Smooth muscle cell of the brain vasculature (primary cell): ENCODE measurements at regions not wholly inside any gene's neighbourhood (a gene's known extent, or its start where the extent isn't known, plus 50 kb on each side); places are given as distances from the start of the nearest gene placed in this dataset.

Experiments used
- DNase-seq: peaks from one replicate; pipeline ENCODE4 v3.0.0-alpha.2; 2012; ENCODE audit warnings: low read depth, low spot score

DNA sequence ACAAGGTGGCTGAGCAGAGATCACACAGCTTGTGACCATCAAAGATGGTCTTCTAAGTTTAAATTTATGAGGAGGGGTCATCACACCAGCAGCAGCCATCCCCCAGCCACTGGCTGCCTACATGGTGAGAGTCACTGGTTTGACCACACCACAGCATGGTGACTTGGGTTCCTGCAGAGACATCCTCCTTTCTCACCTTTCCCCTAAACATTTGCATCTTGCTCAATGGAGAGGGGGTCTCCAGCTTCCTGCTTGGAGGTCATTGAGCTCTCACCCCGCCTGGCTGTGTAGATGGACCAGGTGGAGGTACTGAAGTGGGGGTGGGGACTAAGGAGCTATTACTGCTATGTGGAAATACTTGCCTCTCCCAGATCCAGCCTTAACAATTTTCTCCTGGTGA is 247.6 kb upstream of the ARGLU1 start:
- no peak for DNase-seq

DNA sequence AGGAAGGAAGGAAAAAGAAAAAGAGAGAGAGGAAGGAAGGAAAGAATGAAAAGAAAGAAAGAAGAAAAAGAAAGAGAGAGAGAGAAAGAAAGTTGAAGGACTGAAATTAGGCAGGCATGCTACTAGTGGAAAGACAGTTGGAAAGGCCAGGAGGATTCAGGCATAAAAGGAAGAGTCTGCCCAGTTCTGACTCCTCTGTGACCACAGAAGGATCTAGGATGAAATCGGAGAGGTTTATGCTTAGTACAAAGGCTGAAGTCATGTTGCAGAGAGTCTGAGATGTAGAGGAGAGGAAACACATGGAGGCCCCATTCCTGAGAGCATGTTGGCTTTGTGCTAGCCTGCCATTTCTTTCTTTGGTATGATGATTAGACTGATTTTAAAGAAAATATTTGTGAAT is 246.5 kb upstream of the ARGLU1 start:
- no peak for DNase-seq

DNA sequence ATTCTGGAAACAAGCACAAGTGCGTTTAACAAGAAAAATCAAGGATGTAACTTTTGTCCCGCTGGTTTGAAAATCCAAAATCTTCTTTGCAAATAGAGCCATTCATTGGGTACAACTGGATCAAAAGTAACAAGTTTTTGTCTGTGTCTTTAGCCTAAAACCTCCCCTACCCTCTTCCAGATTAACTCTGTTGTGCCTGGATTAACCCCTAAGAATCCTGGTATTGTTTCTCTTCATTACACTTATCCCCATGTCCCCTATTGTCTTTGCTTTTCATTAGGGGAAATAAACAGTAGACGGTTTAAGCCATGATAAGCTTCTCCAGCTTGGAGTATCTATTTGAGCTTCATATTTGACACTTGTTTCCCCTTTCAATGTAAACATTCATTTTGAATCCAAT is 242.1 kb upstream of the ARGLU1 start:
- no peak for DNase-seq

DNA sequence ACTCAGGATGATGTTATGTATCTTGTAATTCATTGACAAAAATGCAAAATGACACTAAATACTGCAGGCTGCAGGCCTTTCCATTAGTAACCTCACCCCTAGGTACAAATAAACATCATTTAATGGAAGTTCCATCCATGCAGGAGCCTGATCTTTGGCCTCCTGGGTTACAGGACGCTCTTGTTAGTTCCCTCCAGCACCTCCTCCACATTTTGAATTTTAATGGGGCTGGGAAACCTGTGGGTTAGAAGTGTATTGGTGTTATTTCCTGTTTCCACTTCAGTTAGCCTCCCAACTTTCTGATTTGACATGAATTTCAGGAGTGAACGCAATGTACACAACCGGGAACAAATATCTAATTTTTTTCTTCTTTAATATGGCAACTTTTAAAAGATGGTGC is 237.1 kb upstream of the ARGLU1 start:
- DNase-seq, result no peak

DNA sequence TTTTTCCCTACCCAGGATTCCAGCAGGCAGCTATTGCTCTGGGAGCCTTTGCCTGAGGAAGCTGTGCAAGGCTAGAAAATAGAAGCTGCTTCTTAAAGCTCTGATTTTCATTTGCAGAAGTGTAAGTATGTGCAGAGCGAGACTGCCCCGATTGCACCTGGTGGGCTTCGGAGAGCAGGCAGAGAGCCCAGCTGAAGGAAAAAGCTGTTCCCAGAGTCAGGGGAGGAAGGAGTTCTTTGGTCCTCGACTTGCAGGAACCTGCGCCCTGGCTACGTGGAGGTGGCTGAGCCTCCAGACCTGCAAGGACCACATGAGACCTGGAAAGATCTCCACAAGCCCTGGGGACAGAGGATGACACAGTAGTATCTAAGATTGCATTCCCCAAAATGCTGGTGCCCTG is 235.0 kb upstream of the ARGLU1 start:
- DNase-seq, result no peak

DNA sequence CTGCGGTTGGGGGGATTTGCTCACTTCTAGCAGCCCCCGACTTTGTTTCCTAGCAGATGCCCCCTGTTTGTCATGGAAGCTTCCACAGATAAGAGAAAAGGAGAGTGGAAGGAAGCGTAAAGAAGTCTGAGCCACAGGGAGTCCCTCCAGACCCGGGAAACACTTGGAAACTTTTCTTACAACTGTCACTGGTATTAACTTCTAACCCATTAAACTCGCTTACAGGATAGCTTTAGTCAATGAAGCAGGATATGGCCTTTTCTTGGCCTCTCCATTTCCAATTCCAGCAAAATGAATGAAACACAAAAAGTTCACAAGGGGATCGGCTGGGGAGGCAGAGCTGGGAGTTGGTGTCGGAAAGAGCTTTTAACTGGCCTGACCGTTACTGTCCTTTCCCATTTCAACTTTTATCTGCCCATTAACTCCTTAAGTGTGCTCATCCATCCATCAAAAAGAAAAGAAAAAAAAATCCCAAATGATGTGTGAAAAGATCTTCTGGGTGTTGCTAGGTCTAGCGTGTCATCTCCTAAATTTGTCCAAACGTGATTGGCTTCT is 231.9 kb upstream of the ARGLU1 start:
- DNase-seq, result no peak

DNA sequence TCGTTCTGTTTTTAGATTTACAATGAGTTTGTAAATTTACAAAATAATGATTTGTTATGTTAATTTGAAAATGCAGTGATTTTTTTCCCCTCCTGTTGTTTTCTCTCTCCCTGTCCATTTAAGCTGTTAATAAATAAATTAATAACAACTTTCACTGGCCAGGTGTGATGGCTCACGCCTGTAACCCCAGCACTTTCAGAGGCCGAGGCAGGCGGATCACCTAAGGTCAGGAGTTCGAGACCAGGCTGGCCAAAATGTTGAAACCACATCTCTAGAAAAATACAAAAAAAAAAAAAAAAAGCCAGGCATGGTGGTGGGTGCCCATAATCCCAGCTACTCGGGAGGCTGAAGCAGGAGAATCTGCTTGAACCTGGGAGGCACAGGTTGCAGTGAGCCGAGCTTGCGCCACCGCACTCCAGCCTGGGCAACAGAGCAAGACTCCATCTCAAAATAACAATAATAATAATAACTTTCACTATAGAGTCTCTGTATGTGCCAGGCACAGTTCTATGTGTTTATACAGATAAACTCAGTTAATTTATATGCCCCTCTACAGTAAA is 229.2 kb upstream of the ARGLU1 start:
- DNase-seq, result no peak

DNA sequence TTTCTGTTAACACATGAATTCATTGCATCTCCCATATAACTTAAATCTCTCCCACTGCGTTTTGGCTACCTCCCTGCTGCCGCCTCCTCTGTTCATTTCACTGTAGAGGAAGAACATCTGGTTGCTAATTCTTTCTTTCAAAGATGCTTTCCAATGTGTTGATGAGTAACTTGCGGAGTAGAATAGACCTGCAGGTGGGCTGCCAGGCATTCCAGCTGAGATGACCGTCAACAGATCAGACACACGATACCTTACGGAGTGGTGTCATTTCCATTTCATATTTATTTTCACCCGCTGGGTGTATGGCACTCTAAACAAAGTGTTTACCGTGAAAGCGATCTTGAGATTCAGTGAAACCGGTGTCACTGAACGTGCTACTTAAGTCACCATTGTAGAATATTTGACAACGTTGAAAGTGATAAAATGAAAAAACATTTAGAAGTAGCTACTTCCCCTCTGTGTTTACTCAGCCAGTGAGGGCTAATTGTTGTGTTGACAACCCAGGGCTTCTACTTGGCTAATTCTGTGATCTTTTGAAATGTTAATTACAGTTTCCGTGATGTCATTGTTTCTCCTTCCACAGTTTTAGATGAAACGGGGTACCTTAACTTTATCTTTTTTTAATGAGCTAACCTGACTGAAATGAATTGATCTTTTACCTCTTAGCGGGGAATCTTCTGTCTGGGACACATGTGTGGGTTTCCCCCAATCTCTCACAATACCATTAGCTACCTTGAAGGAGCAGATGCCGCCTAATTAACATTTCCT is 228.5 kb upstream of the ARGLU1 start:
- DNase-seq, result no peak

DNA sequence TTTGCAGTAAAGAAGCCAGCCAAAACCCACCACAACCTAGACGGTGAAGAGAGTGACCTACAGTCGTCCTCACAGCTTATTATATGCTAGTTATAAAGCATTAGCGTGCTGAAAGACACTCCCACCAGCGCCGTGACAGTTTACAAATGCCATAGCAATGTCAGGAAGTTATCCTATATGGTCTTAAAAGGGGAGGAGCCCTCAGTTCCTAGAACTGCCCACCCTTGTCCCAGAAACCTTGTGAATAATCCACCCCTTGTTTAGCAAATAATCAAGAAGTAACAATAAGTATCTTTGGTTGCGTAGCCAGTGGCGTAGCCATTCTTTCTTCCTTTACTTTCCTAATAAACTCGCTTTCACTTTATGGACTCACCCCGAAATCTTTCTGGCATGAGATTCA is 227.9 kb upstream of the ARGLU1 start:
- no peak for DNase-seq

DNA sequence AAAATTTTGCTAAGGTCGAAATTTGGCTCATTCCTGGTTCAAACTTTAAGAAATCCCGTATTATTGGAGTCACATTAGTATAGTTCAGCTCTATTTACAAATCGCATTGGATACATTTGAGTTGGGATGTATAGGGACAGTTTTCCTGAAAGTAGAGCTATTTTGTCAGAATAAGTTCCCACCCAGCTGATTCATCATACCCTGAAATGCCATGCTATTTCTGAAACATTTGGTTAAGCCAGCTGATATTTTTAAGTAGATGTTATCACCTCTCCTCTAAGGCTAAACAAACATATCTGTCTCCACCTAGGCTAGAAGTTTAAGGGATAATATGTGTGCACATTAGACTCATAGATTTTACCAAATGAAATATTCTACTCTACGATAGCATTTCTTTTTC is 226.2 kb upstream of the ARGLU1 start:
- no peak for DNase-seq

DNA sequence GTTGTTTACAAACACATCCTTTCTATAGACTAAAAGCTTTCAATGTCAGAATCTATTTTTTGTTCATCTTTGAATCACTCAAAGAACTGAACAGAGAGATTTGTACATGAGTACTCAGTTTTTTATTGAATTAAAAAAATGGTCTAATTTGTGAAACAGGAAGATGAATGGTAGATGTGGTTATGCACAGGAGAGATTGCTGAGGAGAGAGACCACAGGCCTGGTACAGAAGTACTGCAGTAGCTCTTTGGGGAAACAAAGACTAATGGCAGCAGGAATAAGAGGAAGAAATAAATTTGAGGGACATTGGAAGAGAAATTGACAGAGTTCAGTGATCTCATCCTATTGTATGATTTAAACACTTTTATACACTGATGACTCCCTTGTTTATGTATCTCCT is 222.0 kb upstream of the ARGLU1 start:
- DNase-seq, result no peak

DNA sequence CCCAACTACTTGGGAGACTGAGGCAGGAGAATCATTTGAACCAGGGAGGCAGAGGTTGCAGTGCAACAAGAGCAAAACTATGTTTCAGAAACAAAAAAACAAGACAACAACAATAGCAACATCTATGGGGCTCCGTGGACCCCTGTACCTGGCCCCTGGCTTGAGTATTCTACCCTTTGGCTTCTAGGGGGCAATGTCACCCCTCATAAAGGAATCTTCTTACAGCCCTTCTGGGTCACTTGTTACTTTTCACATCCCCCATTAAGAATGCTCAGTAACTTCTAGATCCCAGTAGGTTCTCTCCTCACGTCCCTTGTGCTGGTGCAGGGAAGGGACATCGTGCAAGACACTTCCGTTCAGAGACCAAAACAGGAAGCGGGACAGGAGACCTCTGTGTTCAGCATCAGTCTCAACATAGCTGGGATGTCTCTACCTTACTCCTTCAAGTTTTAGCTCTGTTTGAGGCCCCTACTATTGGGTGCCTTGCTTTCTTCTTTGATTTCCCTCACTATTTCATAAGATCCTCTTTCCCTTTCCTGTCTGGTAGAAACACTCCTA is 218.1 kb upstream of the ARGLU1 start:
- no peak for DNase-seq

DNA sequence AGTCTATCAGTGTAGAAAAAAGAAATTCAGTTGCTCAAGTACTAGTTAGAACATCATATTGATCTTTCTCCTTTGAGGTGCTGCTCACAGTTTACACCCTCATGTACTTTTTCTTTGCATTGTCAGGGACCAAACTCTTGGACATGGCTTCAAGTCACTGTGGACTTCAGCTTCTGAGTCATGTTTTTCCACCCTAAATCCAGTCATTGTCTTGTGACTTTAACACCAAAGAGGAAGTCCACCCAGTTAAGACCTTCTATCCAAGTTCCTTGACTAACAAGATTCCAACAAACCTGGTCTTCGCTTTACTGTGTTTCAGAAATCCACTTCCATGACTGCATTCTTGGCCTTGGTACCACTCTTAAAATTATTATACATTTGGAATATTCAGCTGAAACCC is 206.7 kb upstream of the ARGLU1 start:
- no peak for DNase-seq

DNA sequence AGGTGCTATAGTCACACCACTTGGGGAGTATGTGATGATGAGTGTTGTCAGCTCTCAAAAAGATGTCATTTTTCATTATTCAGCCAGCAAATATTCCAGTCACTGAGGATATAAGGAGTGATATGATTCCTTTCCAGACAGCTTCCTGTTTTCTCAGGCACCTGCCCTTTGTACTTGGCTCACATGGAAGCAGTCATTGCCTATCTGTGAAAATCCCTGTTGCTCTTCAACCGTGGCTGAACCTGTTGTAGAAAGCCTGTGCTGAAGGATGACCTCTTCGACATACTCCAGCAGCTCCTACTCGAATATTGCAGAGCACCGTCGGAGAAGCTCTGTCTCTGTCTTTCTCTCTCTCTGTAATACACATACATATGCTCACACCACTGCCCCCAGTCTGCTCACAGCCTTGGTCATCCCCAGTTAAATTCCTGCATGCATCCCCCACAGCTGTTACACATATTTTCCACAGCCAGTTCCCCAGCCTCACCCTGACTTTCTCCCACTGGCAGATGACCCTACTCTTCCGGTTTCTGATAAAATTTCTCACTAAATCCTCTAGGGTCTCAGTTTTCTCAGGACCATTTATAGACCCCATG is 204.2 kb upstream of the ARGLU1 start:
- DNase-seq, result no peak

DNA sequence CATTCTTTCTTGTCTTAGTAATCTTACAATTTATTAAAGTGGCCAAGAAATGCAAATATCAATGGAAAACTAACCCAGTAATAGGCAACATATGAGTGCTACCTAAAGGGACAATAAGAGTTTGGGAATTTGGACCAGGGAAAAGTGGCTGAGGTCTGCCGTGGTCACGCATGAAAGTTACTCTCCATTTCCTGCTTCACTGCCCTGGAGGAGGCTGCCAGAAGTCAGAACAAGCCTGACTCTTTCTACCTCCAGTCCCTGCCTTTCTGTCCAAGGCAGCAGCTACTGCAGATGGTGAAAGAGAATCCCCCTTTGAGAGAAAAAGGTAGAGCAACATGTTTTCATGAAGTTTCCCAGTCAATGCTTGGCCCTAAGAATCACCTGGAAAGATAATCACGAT is 201.1 kb upstream of the ARGLU1 start:
- no peak for DNase-seq

DNA sequence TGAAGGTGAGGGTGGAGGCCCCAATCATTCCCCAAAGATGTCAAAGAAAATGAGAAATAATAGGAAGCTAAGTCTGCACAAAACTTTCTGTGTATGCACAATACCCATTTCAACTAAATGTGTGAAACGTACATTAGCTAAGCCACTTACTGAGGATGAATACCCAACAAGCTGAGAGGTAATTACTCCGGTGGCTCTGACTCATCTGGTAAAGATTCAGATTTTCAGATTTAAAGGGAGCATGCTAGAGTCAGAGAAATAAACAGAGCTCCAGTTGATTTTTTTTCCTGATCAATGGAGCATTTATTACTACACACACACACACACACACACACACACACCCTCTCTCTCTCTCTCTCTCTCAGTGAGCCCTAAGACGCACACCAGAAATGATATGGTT is 194.8 kb upstream of the ARGLU1 start:
- no peak for DNase-seq

DNA sequence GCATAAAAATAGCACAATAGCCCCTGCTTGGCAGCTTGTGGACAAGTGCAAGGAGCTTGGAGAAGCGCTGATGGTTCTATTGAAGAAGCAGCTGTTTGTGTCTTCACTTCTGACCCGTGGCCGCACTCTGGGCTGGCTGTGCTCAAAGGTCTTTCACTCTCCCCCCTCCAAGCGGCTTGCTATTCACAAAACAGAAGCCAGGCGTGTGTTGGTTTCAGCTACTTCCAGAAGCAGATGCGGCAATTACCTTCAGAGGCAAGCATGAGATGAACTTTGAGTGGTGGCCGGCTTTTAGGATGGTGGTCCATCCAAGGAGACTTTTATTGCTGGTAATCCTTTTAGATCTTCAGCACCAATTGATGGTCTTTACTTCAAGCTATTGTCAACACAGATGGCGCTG is 188.5 kb upstream of the ARGLU1 start:
- DNase-seq, result no peak

DNA sequence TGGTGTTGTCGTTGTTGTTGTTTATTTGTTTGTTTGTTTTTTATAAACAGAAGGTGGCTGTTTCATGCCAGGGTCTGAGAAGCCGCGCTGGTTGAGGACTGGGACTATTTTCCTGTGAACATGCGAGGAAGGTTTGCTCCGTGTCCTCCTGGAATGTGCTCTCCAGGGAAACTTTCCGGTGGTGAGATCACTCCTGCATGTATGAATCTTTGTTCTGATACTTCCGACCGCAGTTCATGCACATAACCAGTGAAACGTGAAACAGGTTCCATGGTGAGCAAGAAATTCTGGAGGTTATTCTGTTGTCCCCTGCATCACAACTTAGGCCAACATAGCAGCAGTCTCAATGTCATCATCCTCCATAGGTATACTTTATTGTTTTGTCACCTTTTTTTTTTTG is 187.6 kb upstream of the ARGLU1 start:
- DNase-seq, result no peak

DNA sequence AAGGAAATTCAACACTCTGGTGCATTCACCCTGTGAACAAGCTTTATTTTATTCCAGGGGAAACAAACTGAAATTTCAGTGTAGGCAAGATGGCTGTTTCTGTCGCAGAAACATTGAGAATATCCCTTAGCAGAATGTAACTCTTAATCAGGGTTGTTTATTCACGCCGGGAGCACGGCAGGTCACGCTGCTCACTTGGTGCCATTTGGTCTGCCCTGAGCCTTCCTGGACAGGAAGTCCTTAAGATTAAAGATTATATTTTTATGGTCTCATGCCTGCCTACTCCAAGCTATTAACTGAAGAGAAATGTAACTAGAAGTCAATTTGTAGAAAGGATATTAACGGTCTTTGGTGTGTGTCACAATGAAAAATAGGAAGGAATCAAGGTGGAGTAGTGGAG is 185.3 kb upstream of the ARGLU1 start:
- DNase-seq, result no peak

DNA sequence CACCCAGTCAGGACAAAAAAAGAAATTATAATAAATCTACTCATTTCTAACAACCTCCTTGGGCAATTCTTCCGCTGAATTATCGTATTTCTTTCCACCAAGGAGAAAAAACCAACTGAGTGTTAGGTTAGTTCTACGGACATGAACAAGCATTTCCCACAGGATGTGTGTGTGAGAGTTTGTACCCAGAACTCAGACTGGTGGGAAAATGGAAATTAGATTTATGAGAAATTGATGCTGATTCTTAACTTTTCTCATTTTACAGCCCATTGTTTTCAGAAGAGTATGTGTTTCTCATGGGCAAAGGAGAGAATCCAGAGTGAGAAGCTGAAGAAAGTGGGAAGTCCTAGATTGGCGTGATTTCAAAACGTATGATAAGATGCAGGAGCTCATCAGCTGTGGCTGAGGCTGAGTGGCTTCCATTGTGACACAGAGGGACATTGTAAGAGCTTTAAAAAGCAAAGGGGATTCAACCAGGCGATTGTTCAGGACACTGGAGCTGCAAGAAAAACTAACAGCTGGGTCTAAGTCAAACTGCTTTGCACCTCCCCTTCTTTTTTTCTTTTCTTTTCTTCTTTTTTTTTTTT is 184.7 kb upstream of the ARGLU1 start:
- DNase-seq, result no peak

DNA sequence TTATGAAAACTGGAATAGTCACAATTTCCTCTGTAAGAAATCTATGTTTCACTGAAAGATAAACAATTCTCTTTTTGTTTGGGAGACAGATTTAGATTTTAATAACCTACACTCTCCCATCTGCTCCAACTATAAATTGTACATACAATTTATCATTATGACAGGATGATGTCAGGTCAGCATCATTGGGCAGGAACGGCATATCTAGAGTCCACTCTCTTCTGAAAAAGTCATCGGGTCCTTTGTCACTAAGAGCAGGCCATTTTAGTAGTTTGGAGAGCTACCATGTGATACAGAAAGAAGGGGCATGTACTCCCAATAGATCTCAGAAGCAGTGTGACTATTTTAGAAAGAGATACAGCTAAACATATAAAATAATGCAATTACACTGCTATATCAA is 180.8 kb upstream of the ARGLU1 start:
- DNase-seq, result no peak

DNA sequence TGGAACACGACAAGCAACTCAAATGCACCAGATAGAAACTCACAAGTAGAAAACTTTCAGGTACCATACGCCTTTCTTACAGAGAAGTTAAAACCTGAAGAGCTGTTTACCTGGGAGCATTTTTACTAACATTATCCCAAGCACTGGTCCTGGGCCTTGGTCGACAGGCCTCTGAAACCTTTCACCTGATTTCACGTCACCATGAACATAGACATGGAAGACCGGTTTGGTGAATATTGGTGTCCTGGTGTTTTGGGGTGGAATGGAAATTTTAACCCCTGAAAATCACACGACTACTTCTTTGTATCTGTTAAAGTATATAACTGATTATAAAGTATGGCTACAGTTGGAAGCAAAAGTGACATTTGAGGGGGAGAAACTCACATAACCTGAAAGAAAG is 176.6 kb upstream of the ARGLU1 start:
- DNase-seq, result no peak
